IgD-negative memory B cell (primary cell): ENCODE measurements at regions not wholly inside any gene's neighbourhood (a gene's known extent, or its start where the extent isn't known, plus 50 kb on each side); places are given as distances from the start of the nearest gene placed in this dataset.

Source experiments
- H3K27ac Mint-ChIP-seq, 3 donors: one replicate each; pipeline ENCODE4 v1.8.0; 2020 to 2022; ENCODE audit warnings: mild to moderate bottlenecking in 3 of 3, mixed read lengths in 3 of 3, moderate library complexity in 1 of 3
- H3K27me3 Mint-ChIP-seq: one replicate; pipeline ENCODE4 v1.8.0; 2021; ENCODE audit warnings: mixed read lengths
- H3K36me3 Mint-ChIP-seq: one replicate; pipeline ENCODE4 v1.8.0; 2020; ENCODE audit warnings: mild to moderate bottlenecking, mixed read lengths
- H3K4me1 Mint-ChIP-seq, 3 donors: one replicate each; pipeline ENCODE4 v1.8.0; 2020 to 2022; ENCODE audit warnings: mixed read lengths in 3 of 3, mild to moderate bottlenecking in 1 of 3
- H3K4me3 Mint-ChIP-seq, 4 donors: one replicate each; pipeline ENCODE4 v1.8.0; 2020 to 2022; ENCODE audit warnings: mild to moderate bottlenecking in 4 of 4, mixed read lengths in 4 of 4, moderate library complexity in 3 of 4
- H3K9me3 Mint-ChIP-seq, 3 donors: one replicate each; pipeline ENCODE4 v1.8.0; 2020 to 2021; ENCODE audit warnings: mixed read lengths in 3 of 3, mild to moderate bottlenecking in 1 of 3

DNA sequence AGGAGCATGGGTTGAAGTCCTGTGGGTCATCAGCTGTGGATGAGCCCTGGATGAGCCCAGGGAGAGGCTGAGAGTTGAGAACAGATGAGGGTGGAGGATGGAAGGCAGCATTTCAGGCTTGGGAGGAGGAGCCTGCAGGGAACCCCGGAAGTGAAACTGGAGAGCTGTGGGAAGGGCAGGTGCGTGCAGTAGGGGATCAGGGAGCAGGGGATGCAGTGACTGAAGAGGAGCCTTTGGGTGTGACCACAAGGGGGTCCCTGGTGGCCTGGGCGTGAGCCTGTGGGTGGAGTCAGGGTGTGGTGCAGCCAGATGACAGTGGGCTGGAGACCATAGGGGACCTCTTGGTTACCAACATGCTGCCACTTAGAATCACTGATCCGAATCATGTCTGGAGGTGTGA lies 115.5 kb downstream of the PAPOLA start:
- no peak overlapping the region for H3K4me3 Mint-ChIP-seq
- H3K4me1 Mint-ChIP-seq, result no peaks in the 10 kb centered on the region
- peaks cover 8% of the 10 kb centered on the region for H3K27me3 Mint-ChIP-seq
- H3K27ac Mint-ChIP-seq, result no peak overlapping the region
- H3K36me3 Mint-ChIP-seq, result no peaks in the 10 kb centered on the region
- no peaks in the 10 kb centered on the region for H3K9me3 Mint-ChIP-seq

DNA sequence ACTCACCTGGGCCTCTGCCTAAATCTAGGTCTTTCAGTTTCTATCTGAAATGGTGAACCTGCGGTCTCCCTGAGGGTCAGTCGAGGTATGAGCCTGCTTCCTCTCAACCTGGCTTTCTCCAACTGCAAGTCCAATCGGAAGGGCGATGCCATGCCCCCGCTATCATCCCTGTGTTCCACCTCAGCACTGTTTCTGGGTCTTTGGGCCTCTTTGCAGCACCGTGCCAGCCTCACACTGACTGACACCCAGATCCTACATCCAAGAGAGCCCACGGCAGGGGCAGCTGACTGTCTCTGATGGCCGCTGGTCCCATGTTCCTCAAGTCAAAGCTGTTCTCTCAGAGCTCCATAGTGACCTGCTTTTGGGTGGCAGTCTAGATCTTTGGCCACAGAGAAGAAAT lies 120.7 kb downstream of the PAPOLA start:
- Mint-ChIP-seq H3K9me3 (no peaks in the 10 kb centered on the region), H3K27me3 (peaks cover 4% of the 10 kb centered on the region), H3K4me1 (peaks cover 0 to 1% (median 0%) of the 10 kb centered on the region in 3 donors), H3K27ac (no peak overlapping the region), H3K36me3 (no peaks in the 10 kb centered on the region), H3K4me3 (peak overlapping the region in 1 of 4 donors; percentile 60)

DNA sequence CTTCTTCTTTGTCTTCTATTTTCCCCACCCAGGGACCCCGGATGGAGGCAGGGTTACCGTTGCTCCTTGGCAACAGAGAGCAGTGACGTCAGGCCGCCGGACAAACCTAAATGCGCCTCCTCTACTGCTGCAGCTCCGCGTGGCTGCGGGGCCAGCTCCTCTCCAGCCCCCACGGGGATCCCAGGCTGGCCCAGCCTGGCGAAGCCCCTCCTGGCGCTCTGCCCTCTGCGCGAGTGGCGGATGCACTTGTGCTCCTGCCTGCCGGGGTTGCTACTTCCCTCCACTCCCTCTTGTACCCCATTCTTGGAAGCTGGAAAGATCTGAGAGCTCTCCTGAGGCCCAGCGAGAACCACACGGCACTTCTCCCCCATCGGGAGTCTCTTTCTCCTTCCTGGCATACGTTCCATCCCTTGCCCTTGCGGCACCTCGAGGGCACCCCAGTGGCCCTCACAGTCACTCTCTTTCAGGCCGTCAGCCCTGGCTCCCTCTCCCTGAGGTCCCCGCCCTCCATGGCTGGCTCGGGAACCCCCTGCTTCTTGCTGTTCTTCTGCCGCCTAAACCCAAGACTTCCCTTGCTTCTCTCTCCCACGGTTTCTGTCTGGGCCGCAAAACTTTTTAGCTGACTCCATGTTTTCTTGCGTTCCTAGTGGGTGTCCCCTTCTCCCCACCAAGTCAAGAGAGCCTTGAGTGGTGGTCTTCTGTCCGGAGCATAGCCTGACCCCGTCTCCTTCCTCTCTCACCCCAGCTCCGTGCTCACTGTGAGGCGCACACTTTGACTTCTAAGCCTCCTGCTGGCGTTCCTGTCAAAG lies 121.7 kb downstream of the PAPOLA start:
- Mint-ChIP-seq H3K27ac (no peak overlapping the region), H3K4me1 (peaks cover 0 to 1% (median 0%) of the 10 kb centered on the region in 3 donors), H3K9me3 (no peaks in the 10 kb centered on the region), H3K4me3 (no peak overlapping the region), H3K36me3 (no peaks in the 10 kb centered on the region), H3K27me3 (peaks cover 4% of the 10 kb centered on the region)

DNA sequence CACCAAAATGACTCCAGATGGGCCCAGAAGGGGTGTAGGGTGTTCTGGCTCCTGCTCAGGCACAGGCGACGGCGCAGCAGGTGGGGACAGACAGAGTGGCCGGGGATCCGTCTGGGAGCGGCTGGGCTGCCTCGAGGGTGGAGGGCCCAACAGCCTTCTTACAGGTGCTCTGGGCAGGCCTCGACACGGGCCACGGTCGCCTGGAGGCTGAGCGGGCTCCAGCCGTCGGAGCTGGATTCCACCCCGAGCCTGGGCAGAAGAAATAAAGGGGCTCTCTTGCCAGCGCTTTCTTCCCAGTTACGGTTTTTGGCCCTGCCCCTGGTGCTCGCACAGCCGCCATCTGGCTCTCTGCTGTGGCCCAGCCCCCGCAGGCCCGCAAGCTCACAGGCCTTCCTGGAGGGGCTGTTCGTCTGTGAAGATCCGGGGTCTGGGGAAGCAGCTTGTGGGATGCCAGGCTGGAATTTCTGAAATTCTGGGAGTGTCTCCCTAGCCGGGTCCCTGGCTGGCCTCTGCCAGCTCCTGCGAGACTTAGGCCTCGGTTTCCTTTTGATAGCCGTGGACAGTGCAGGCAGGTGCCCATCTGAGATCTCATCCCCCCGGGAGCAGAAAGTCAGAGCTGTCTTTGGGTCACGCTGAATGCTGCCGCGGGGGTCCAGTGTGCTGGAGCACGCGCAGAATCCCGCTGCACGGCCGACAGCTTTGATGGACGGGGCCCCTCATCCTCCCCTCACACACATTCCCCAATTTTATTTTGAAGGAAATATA lies 122.7 kb downstream of the PAPOLA start:
- Mint-ChIP-seq H3K36me3 (no peaks in the 10 kb centered on the region), H3K27ac (no peak overlapping the region), H3K9me3 (no peaks in the 10 kb centered on the region), H3K4me3 (no peak overlapping the region), H3K27me3 (peaks cover 4% of the 10 kb centered on the region), H3K4me1 (peaks cover 0 to 1% (median 0%) of the 10 kb centered on the region in 3 donors)

DNA sequence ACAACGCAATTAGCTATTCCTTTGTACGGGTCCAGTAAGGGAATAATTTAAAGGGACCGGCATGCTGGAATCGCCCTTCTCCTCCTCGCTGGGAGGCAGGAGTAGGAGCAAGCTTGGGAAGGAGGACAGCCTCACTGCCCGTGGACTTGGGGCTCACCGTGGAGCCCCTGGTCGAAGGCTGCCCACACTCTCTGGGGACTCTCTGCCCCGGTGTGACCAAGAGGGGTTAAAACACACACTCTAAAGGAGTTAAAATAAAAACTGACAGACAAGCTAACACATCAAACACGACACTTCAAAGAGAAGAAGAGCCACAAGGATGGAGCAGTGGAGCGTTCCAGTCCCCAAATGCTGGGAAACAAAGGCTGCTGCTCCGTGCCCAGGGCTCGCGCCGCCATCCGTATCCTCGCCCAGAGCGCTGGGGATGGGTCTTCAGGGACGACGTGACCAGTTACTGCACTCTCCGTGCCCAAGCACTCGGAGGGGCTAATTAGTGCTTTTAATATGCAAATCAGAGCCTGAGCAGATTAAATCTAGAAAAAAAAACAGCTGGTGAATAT lies 123.3 kb downstream of the PAPOLA start:
- Mint-ChIP-seq H3K27ac (no peak overlapping the region), H3K4me3 (no peak overlapping the region), H3K4me1 (peaks cover 0 to 1% (median 0%) of the 10 kb centered on the region in 3 donors), H3K27me3 (peaks cover 4% of the 10 kb centered on the region), H3K36me3 (no peaks in the 10 kb centered on the region), H3K9me3 (no peaks in the 10 kb centered on the region)

DNA sequence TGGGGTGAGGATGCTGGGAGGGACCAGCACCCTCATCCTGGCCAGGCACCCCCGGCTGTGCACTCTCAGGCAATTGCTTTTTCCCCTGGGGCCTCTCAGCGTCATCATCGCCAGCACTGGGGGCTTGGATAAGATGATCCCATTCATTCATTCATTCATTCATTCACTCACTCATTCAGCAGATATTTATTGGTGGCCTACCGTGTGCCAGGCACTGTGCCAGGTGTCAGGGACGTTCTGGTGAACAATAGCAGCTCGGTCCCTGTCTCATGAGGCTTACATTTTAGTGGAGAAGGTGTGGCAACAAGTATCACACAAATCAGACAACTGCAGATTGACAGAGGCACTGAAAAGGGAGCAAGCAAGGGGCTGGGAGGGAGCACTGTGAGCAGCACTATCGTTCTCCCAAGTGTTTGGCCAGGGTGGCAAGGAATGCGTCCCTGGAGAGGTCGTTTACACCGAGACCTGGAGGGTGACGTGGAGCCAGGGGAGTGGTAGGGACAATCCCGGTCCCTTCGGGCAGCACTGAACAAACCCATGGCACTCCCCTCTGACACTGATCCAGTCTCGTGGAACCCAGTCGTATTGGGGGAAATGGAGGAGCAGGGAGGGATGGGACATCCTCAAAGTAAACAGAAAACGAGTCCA lies 124.1 kb downstream of the PAPOLA start:
- Mint-ChIP-seq H3K4me3 (no peak overlapping the region), H3K27me3 (peaks cover 4% of the 10 kb centered on the region), H3K9me3 (peaks cover 0 to under 1% (median 0%) of the 10 kb centered on the region in 3 donors), H3K36me3 (no peaks in the 10 kb centered on the region), H3K4me1 (peaks cover 0 to 1% (median 0%) of the 10 kb centered on the region in 3 donors), H3K27ac (no peak overlapping the region)

DNA sequence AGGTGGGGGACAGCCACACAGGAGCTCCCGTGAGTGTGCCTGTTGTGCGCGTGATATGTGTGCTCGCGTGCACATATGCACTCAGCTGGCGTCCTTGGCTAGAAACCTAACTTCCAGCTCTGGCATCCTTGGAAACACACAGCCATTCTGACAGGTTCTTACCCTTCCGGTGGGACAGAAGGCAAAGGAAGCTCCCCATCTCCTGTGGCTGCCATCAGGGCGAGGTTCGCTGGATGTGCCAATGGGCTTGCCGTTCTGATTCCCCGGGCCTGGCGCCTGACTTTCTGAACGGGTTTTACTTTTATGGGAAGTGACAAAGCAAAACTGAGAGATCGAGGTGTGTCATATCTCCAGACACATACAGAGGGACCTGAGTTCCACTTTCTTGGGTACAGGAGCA lies 124.7 kb downstream of the PAPOLA start:
- Mint-ChIP-seq H3K27me3 (no peaks in the 10 kb centered on the region), H3K4me3 (no peak overlapping the region), H3K27ac (no peak overlapping the region), H3K4me1 (peaks cover 0 to 1% (median 0%) of the 10 kb centered on the region in 3 donors), H3K36me3 (no peaks in the 10 kb centered on the region), H3K9me3 (peaks cover 0 to 2% (median 0%) of the 10 kb centered on the region in 3 donors)

DNA sequence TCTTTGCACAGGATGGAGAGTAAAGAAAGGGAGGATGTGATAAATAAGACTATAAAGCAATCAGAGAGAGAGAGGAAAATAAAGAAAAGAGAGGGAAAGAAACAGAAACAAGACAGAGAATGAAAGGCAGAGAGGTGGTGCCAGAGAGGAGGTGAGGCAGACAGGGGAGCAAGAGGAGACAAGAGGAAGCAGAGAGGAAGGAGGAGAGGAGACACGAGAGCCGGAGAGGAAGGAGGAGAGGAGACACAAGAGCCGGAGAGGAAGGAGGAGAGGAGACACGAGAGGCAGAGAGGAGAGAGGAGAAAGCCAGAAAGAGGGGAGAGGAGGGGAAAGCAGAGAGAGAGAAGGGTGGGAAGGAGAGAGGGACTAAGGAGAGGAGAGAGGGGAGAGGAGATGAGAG lies 125.2 kb downstream of the PAPOLA start:
- Mint-ChIP-seq H3K4me3 (no peak overlapping the region), H3K9me3 (peaks cover 0 to 2% (median 0%) of the 10 kb centered on the region in 3 donors), H3K27me3 (no peaks in the 10 kb centered on the region), H3K4me1 (peaks cover 0 to 3% (median 0%) of the 10 kb centered on the region in 3 donors), H3K36me3 (no peaks in the 10 kb centered on the region), H3K27ac (no peak overlapping the region)

DNA sequence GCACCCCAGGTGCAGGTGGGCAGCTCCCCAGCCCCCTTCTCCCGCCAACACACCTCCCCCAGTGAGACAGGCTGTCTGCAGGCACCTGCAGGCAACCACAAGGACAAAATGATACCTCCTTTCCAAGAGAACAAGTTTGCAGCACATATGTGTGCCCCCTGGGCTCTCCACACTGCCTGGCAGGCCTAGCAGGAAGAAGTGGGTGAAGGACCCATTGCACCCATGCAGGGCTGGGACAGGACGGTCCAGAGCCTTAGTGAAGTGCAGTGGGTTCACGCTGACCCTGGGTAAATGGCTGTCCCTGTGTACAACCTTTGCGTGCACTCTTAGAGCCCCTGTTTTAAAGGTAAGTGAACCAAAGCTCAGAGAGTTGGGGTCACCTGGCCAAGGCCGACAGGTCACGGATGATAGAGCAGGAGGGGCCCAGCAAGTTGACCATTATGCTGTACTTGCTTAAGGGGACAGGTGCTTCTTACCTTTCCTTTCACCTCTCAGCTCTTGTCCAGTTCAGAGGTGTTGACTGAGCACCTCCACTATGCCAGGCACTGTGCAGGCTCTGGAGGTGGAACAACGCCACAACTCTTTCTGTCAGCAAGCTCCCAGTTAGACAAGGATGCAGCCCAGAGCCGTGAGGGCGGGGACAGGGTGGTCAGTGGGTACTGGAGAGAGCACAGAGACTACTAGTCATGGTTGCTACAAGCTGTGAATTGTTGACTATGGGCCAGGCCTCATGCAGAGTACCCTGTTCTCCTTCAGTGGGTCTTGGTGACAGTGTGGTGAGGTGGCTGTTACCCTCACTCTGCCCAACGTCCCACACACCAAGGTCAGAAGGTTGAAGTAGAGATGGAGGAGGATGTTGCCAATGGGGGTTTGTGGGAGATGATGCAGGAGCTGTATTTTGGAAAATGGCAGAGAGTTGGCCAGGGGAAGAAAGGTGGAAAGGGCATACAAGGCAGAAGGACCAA lies 125.9 kb downstream of the PAPOLA start:
- peaks cover 0 to 3% (median 0%) of the 10 kb centered on the region in 3 donors for H3K4me1 Mint-ChIP-seq
- H3K36me3 Mint-ChIP-seq, result no peaks in the 10 kb centered on the region
- H3K9me3 Mint-ChIP-seq, result peaks cover 0 to 2% (median 0%) of the 10 kb centered on the region in 3 donors
- H3K4me3 Mint-ChIP-seq, result no peak overlapping the region
- H3K27me3 Mint-ChIP-seq, result no peaks in the 10 kb centered on the region
- no peak overlapping the region for H3K27ac Mint-ChIP-seq

DNA sequence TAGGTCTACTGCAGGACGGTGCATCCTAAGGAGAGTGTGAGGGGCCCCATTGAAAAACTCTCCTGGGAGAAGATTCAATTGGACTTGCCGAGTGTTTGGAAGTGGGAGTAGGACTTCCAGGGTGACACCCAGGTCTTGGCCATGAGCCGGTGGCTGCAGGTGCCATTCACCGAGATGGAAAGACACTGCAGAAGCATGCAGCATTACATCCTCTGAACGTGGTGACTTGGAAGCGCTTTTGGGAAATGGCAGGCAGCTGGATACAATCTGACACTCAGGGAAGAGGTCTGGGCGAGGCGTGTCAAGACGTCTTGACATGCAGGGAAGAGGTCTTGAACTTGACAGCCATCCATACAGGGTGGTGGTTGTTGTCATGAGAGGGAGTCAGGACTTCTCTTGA lies 126.9 kb downstream of the PAPOLA start:
- peaks cover 0 to 3% (median 1%) of the 10 kb centered on the region in 3 donors for H3K4me1 Mint-ChIP-seq
- no peaks in the 10 kb centered on the region for H3K27me3 Mint-ChIP-seq
- H3K9me3 Mint-ChIP-seq, result peaks cover 0 to 2% (median 0%) of the 10 kb centered on the region in 3 donors
- H3K27ac Mint-ChIP-seq, result no peak overlapping the region
- no peak overlapping the region for H3K4me3 Mint-ChIP-seq
- no peaks in the 10 kb centered on the region for H3K36me3 Mint-ChIP-seq

DNA sequence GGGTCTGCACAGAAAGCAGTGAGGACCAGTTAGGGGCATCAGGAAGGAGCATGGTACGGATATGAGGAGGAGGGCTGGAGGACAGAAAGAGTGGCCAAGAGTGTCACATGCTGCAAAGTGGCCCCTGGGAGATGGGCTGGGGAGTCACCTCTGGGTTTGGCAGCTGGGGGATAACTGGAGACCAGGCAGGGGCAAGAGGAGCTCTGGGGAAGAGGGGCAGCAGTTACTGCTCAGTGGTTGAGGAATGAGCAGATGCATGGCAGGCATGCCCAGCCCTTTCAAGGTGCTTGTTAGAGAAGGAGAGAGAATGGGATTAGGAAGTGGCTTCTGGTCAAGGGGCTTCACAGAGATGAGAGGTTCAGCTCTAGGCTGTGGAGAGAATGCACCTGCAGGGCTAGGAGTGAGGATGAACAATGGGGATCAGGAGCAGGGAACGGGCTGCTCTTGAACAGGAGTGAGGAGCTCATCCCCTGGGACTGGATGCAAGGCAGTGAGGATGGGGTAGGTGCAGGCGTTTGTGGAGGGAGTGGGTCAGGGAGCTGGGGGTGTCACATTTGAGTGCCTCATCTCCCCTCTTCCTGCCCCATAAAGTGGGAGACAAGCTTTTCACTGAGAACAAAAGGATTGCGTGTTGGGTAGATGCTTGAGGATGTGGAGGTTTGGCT lies 127.5 kb downstream of the PAPOLA start:
- Mint-ChIP-seq H3K36me3 (no peaks in the 10 kb centered on the region), H3K4me3 (no peak overlapping the region), H3K9me3 (peaks cover 0 to 2% (median 0%) of the 10 kb centered on the region in 3 donors), H3K4me1 (peaks cover 0 to 3% (median 1%) of the 10 kb centered on the region in 3 donors), H3K27ac (no peak overlapping the region), H3K27me3 (no peaks in the 10 kb centered on the region)

DNA sequence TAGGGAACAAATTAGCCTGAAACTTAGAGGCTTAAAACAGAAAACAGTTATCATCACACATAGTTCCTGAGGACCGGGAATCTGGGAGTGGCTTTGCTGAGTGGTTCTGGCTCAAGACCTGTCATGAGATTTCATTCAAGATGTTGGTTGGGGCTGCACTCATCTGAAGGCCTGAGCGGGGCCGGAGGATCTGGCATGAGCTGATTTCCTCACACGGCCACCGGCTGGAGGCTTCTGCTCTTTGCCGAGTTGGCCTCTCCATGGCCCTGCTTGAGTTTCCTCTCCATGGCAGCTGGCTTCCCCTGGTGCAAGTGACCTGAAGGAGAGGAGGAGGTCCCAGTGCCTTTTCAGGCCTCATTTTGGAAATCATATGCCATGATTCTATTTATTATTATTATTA lies 128.1 kb downstream of the PAPOLA start:
- Mint-ChIP-seq H3K4me1 (peaks cover 0 to 5% (median 1%) of the 10 kb centered on the region in 3 donors), H3K27me3 (no peaks in the 10 kb centered on the region)

DNA sequence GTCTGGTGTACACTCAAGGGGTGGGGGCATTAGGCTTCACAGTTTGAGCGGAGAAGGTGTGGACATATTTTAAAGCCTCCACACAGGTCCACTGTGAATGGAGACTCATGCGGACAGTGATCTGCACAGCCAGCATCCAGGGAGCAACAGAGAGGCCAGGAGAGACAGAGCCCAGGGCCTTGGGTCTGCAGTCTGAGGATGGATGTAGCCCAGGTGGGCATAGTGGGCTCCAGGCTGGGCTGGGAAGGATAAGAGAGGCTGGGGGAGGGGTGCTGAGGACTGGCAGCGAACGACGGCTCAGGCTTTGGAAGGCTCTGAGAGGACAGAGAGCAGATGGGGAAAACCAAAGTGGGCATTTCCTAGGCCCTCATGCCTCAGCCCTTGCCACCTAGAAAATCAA lies 128.8 kb downstream of the PAPOLA start:
- Mint-ChIP-seq H3K27ac (no peak overlapping the region), H3K9me3 (peaks cover 0 to 2% (median 0%) of the 10 kb centered on the region in 3 donors), H3K4me1 (peaks cover 0 to 5% (median 1%) of the 10 kb centered on the region in 3 donors), H3K4me3 (no peak overlapping the region), H3K36me3 (peaks cover 2% of the 10 kb centered on the region), H3K27me3 (no peaks in the 10 kb centered on the region)

More for the DNA sequence above, 128.1 kb downstream of the PAPOLA start:
- H3K36me3 Mint-ChIP-seq, result no peaks in the 10 kb centered on the region
- no peak overlapping the region for H3K27ac Mint-ChIP-seq
- H3K9me3 Mint-ChIP-seq, result peaks cover 0 to 2% (median 0%) of the 10 kb centered on the region in 3 donors
- H3K4me3 Mint-ChIP-seq, result no peak overlapping the region
